Amniotic stem cell (primary cell): ENCODE measurements at regions not wholly inside any gene's neighbourhood (a gene's known extent, or its start where the extent isn't known, plus 50 kb on each side); places are given as distances from the start of the nearest gene placed in this dataset.

Source experiments
- DNase-seq: peaks from one replicate; lab custom pipeline; 2025; lab: John Stamatoyannopoulos, UW

DNA sequence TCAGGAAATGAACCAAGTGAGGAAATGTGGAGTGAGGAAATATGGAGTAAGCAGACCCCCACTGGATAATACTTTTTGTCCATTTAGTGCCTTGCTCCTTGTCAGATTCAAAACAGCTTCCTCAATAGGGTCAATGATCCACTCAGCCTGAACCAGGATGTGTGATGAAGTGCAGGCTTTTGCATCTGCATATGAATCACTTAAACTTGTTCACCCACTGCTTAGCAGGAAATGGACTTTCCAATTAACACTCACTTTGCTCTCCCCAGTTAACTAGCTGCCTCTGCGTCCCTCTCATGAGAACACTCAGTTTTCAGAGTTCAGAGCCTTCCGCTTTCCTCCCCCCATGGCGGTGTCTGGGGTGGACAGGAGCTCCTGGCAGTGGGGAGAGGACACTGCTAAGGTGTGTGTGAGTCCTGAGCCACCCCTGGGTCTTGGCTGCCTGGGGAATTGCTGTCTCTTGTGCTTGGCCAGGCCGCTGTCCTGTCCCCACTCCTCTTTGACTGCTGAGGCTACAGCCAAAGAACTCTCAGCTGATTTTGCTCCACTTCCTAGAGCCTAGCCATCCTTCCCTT, 621.8 kb downstream of the CDH26 start:
- no peak for DNase-seq

- DNase-seq = no peak
Observed at GRCh38 chr20:60581606-60582115, 623.4 kb downstream of the CDH26 start.

DNA sequence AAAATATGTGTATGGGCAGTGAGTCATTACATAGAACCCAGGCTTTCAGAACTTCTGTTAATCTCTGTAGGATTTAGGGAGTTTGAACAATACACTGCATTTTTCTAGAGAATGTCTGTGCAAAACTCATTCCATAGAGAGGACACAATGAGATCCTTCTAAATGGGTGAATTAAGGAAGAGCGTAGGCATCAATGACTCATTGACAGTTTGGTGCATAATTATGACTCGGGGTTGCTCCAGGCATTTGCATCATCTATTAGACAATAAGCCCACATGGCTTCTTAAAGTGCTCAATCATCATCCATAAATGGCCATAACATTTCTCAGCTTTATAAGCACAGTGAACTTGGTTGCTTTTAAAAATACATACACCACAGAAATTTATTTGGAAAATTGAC, 625.5 kb downstream of the CDH26 start:
- no peak for DNase-seq

DNA sequence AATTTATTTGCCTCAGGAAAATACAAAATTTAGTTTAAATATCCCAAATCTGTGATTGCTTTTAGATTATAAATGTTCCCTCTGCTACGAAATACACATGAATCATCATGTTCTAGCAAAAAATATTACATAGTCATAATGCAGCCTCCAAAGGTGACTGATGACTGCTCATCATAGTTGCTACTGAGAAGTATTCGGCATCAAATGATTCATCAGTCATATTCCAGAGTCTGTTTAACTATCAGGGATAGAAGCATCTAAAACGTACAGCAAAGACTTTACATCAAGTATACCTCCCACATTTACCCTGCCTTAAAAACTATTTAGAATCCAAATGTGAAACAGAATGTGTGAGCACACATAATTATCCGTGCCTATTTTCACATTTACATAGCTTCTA, 626.0 kb downstream of the CDH26 start:
- DNase-seq = no peak

DNA sequence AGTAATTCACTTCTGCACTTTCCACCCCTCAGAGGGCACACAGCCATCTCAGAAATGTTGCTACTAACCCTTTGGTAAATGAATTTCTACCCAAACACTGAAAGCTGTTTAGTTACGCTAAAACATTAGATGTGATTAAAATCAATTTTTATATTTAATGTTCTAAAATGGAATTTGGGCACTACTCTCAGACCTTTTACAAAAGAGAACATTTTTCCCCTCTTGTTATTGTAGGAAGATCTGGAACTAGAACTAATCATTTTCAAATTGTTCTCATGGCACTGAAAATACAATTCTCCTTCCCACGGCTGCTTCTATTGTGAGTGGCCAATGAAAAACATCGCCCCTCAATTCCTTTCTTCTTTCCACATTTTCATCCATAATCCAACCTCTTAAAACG, 627.4 kb downstream of the CDH26 start:
- no peak for DNase-seq

DNA sequence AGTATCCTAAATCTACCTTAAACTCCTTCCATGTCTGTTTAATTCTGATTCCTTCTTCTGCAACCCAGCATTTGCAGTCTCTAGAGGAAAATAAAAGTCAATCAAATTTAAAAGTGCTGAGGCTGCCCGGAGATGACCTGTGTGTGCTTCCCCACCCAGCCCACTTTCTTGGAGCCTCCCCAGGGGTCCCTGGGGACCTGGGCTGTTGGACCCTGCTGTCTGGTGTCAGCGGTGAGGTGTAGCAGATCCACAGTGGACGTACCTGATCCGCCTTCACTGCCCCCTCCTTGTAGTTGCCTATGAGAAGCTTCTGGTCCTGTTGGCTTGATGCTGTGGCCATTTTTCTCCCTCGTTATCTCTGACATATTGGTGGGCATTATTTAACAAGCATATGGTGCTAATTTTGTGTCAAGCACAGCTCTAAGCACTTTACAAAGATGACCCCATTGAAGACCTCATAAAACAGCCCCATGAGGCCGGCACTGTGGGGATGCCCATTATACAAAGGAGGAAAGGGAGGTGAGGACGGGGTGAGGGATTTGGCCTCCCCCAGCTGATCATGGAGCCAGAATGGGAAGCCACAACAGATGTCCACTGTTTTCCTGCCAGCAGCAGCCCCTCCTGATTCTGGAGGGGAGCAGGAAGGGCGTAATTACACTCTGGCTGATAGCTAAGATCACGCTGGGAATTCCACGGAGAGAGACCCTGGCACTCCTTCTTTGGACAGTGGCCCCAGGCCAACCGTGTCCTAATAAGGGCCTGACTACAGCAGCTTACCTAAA, 628.2 kb downstream of the CDH26 start:
- DNase-seq = no peak

GRCh38 chr20:60587986-60588385, 629.8 kb downstream of the CDH26 start:
- DNase-seq = no peak

DNA sequence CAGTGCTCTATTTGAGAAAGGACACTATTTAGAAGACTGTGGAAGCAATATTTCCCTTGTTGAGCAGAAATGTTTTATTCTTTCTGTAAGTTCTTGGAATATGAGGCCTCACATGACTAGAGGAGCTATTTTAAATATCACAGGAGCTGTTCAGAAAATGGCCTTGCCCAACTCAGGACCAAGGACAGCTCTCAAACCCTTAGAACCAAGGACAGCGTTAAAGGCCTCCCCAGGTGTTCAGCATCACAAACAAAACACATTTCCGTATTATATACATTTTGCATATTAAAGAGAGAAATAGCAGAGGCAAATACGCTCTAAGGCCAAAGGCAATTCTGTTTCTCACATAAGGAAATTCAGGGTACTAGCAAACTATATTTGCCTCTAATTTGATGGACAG, 631.4 kb downstream of the CDH26 start:
- DNase-seq = no peak

GRCh38 chr20:60591172-60591799, 633.1 kb downstream of the CDH26 start:
- DNase-seq = no peak

GRCh38 chr20:60598528-60598927, 640.3 kb downstream of the CDH26 start:
- DNase-seq = no peak

GRCh38 chr20:60599381-60599780, 641.2 kb downstream of the CDH26 start:
- DNase-seq = no peak

GRCh38 chr20:60600036-60600435, 641.8 kb downstream of the CDH26 start:
- no peak for DNase-seq

- DNase-seq = no peak
Observed at GRCh38 chr20:60624066-60624465, 628.0 kb upstream of the CDH4 start.

DNA sequence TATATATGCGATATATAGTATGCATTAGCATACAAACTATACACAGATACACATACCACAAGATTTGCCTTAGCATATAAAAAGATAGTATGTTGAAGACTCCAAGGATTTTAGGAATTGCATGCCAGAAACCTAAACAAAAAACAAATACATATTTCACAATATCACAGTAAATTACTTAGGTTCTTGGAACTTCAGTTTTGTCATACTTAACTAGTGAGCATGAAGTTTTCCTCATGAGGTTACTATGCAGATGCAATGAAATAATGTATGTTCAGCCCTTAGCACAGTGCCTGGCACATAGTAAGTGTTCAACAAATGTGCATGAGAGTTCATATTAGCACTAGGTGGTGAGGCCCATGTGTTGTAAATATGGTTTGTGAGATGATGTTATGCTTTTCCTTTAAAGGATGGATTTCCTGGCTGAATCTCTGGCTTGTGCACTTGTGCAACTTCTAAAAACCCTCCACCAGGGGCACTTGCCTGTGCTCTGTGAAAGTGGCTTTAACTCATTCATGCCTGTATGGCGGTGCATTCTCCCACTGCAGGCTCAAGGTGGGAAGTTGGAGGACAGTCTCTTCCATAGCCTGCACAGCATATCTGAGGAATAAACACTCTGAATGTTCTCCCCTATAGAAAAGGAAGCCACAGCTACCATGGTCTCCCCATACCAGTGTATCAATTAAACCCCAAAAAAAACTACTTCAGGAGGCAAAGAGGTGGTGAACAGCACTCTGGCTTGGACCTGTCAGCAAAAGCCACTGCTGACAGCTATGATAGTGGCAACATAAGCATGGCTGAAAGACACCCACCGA, 624.1 kb upstream of the CDH4 start:
- no peak for DNase-seq

- DNase-seq = no peak
Observed at GRCh38 chr20:60628749-60629148, 623.3 kb upstream of the CDH4 start.

GRCh38 chr20:60629206-60629605, 622.9 kb upstream of the CDH4 start:
- no peak for DNase-seq

DNA sequence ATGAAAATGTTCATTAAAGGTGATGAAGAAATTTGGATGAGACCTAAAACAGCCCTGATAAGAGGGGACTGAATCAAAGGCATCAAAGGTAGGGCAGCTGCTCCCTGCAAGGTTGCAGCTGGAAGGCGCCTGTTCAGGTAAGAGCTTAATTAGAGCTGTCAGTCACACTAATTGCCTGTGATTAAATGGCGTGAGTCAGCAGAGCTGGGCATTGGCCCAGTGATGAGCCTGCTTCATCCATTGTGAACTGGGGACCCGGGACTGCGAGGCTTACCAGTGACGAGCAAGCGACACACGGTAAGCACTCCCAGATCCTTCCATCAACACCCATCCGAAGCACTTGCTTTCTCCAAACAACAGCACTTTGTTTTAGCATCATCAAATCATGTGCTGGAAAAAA, 621.5 kb upstream of the CDH4 start:
- DNase-seq = no peak

DNA sequence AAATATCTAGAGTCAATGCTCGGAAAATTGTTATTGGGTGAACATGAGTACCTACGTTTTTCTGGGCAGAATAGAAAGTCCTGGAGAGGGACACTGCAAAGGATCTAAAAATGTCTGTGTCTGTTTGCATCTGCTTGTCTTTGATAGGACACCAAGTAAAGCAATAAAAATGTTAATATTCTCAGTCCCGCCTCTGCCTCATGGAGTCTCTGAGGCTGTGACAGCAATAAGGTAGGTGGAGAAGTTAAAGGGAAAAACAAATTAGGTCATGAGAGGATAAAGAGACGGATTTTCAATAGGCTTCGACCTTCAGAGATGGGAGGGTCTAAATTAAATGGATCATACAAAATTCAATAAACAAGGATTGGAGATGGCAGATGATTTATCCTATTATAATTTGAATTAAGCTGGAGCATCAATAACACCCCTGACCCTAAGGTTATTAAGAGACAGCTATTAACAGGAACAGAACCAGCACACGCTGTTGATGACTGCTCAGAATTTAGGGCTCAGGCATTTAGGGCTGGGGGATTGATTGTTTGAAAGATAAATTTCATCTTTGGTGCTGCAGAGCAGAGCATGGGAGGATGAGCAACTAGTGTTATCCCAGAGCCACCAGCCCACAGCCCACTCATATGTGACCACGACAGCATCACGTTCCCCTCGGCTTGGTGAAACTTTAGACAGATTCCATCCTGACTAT, 620.3 kb upstream of the CDH4 start:
- no peak for DNase-seq

DNA sequence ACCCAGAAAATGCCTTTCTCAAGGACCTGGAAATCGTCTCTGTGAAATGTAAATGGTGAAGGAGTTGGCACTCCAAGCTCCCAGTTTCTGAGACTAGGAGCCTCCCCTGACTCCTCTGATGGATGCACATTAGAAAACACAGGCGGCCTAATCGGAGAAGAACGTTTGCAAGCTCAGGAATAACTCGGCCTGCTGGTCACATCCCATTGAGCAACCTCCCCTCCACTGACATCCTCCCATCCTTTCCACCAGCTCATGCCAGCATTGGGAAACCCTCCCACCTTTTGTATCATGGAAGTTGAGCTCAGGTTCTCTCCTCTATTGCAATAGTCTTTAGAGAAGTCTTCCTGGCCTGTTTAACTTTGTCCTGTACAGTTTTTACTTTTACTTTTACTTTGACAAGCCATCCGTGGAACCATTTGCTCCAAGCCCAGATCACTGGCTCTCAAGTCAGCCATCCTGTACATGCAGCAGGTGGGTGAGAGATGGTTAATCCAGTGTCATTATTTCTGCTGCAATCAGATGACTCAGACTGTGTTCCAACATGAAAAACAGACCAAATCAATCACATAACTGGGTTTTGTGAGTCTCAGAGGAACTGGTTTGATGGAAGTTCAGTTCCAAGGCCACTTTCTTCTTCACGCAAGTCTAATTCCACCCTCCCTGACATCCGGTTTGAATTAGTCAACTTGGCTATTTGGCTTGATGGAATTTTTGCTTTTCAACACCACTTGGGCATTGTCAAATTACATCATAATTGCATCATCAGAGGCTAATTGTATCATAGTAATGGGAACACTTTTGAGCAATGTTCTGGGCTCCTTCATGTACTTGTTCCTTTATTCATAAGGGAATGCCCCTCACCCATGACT, 619.4 kb upstream of the CDH4 start:
- DNase-seq = no peak

- no peak for DNase-seq
Observed at GRCh38 chr20:60634491-60635172, 617.4 kb upstream of the CDH4 start.
